H1 (cell line): ENCODE measurements at regions not wholly inside any gene's neighbourhood (a gene's known extent, or its start where the extent isn't known, plus 50 kb on each side); places are given as distances from the start of the nearest gene placed in this dataset.

Source experiments
- CTCF ChIA-PET: fragments of 300-600 bp; sonication (Branson Sonifier 250); formaldehyde crosslinking; loops from one replicate; lab custom pipeline; 2021; ENCODE audit not compliant: partially characterized antibody; lab: Charles Lee
- POLR2A ChIA-PET: fragments of 300-600 bp; sonication (Branson Sonifier 250); formaldehyde crosslinking; loops from one replicate; lab custom pipeline; 2021; ENCODE audit warnings: inconsistent platforms; ENCODE audit not compliant: partially characterized antibody; lab: Charles Lee
- DNase-seq, 2 experiments: peaks; one replicate each; pipeline versions ENCODE4 v3.0.0 to v3.0.0-alpha.2; 2010 to 2022; ENCODE audit warnings: low spot score in 2 of 2, low read depth in 1 of 2, mixed read lengths in 1 of 2
- FAIRE-seq: peaks from 2 replicates; lab custom pipeline; 2011; peaks lifted over from hg19 to GRCh38; lab: Jason Lieb, UNC
- H2AFZ ChIP-seq: 2 replicates; pipeline ENCODE4 v1.8.1; 2012; ENCODE audit warnings: low read length, inconsistent platforms
- H2AK5ac ChIP-seq: 2 replicates; pipeline ENCODE4 v1.6.1; 2013; ENCODE audit warnings: low read depth, low read length
- H2BK120ac ChIP-seq: replicated peaks from 2 replicates; pipeline ENCODE3; 2013; ENCODE audit warnings: low read depth, low read length, inconsistent platforms
- H2BK12ac ChIP-seq: 2 replicates; pipeline ENCODE4 v1.6.1; 2013; ENCODE audit warnings: low read depth, low read length
- H2BK15ac ChIP-seq: 2 replicates; pipeline ENCODE4 v1.6.1; 2013; ENCODE audit warnings: low read length
- H2BK20ac ChIP-seq: 2 replicates; pipeline ENCODE4 v1.6.1; 2013; ENCODE audit warnings: low read length
- H2BK5ac ChIP-seq: 2 replicates; pipeline ENCODE4 v1.6.1; 2013; ENCODE audit warnings: low read depth, low read length
- H3K14ac ChIP-seq: 2 replicates; pipeline ENCODE4 v1.6.1; 2013; ENCODE audit warnings: inconsistent platforms; ENCODE audit not compliant: insufficient read length
- H3K18ac ChIP-seq: 2 replicates; pipeline ENCODE4 v1.6.1; 2013; ENCODE audit warnings: low read length; ENCODE audit errors: extremely low read depth
- H3K23ac ChIP-seq: 2 replicates; pipeline ENCODE4 v1.6.1; 2013; ENCODE audit warnings: inconsistent platforms; ENCODE audit not compliant: insufficient read length
- H3K23me2 ChIP-seq: 2 replicates; pipeline ENCODE4 v1.6.1; 2013; ENCODE audit warnings: low read depth, low read length
- H3K27ac ChIP-seq: 2 replicates; pipeline ENCODE4 v1.6.1; 2011; ENCODE audit warnings: low read depth, low read length, inconsistent platforms
- H3K27me3 ChIP-seq, 4 experiments: replicated peaks in 1 of 4; 1 replicate in 1 of 4; 2 replicates in 3 of 4; pipeline versions ENCODE4 v1.6.1 to v1.8.1; 2011 to 2013; ENCODE audit warnings: low read length in 3 of 4, mild to moderate bottlenecking in 3 of 4, inconsistent platforms in 2 of 4, mixed read lengths in 2 of 4, moderate library complexity in 1 of 4; ENCODE audit not compliant: control insufficient read depth in 3 of 4, insufficient read depth in 3 of 4; ENCODE audit errors: extremely low read depth in 1 of 4
- H3K36me3 ChIP-seq, 4 experiments: 2 replicates each; pipeline versions ENCODE4 v1.6.1 to v1.8.1; 2011 to 2013; ENCODE audit warnings: mild to moderate bottlenecking in 4 of 4, low read length in 3 of 4, moderate library complexity in 2 of 4, control low read depth in 1 of 4, inconsistent platforms in 1 of 4; ENCODE audit not compliant: insufficient read depth in 4 of 4, control insufficient read depth in 2 of 4
- H3K4ac ChIP-seq: replicated peaks from 2 replicates; pipeline ENCODE3; 2013; ENCODE audit warnings: low read length, low read depth, mixed read lengths, inconsistent platforms; ENCODE audit not compliant: insufficient read length
- H3K4me1 ChIP-seq, 4 experiments: replicated peaks in 1 of 4; 1 replicate in 1 of 4; 2 replicates in 3 of 4; pipeline versions ENCODE4 v1.6.1 to v1.8.1; 2011 to 2013; ENCODE audit warnings: low read length in 3 of 4, inconsistent platforms in 2 of 4, mixed read lengths in 1 of 4; ENCODE audit not compliant: insufficient read depth in 4 of 4, control insufficient read depth in 3 of 4
- H3K4me2 ChIP-seq, 2 experiments: 2 replicates each; pipeline versions ENCODE4 v1.6.1 to v1.8.1; 2011 to 2013; ENCODE audit warnings: low read depth in 2 of 2, low read length in 2 of 2, control low read depth in 1 of 2, inconsistent platforms in 1 of 2, mild to moderate bottlenecking in 1 of 2; ENCODE audit not compliant: insufficient read depth in 1 of 2
- H3K4me3 ChIP-seq, 4 experiments: fragments of 200-600, 300-600 bp in 1 of 4; sonication (generic), shearing (Covaris generic), sonication (Bioruptor Twin) in 1 of 4; 2 replicates each; pipeline versions ENCODE4 v1.5.1 to v1.8.1; 2011 to 2016; ENCODE audit warnings: low read length in 4 of 4, low read depth in 3 of 4, control low read depth in 2 of 4, inconsistent platforms in 2 of 4, mild to moderate bottlenecking in 2 of 4, mixed read lengths in 1 of 4, moderate library complexity in 1 of 4; ENCODE audit not compliant: insufficient read depth in 2 of 4; ENCODE audit errors: extremely low read depth in 1 of 4
- H3K56ac ChIP-seq: replicated peaks from 2 replicates; pipeline ENCODE3; 2013; ENCODE audit warnings: low read depth, mild to moderate bottlenecking, mixed read lengths, low read length, inconsistent platforms; ENCODE audit not compliant: insufficient read length
- H3K79me1 ChIP-seq: 2 replicates; pipeline ENCODE4 v1.6.1; 2013; ENCODE audit warnings: low read depth, low read length, control low read depth
- H3K79me2 ChIP-seq, 2 experiments: 2 replicates each; pipeline versions ENCODE4 v1.6.1 to v1.8.1; 2012 to 2013; ENCODE audit warnings: low read length in 2 of 2, mild to moderate bottlenecking in 2 of 2, inconsistent platforms in 1 of 2; ENCODE audit not compliant: insufficient read depth in 2 of 2, control insufficient read depth in 1 of 2
- H3K9ac ChIP-seq, 4 experiments: replicated peaks in 1 of 4; 1 replicate in 1 of 4; 2 replicates in 3 of 4; pipeline versions ENCODE4 v1.6.1 to v1.8.1; 2011 to 2013; ENCODE audit warnings: low read depth in 3 of 4, low read length in 3 of 4, control low read depth in 2 of 4, mild to moderate bottlenecking in 2 of 4, moderate library complexity in 2 of 4, inconsistent platforms in 1 of 4; ENCODE audit errors: extremely low read depth in 1 of 4
- H3K9me3 ChIP-seq, 2 experiments: 2 replicates each; pipeline versions ENCODE4 v1.6.1 to v1.8.1; 2012 to 2013; ENCODE audit warnings: mild to moderate bottlenecking in 2 of 2, moderate library complexity in 2 of 2, control low read depth in 1 of 2, inconsistent platforms in 1 of 2, low read depth in 1 of 2, low read length in 1 of 2, mixed read lengths in 1 of 2; ENCODE audit not compliant: insufficient read depth in 2 of 2
- H4K20me1 ChIP-seq, 2 experiments: replicated peaks in 1 of 2; 2 replicates each; pipeline versions ENCODE3 to v1.8.1; 2011 to 2013; ENCODE audit warnings: inconsistent platforms in 2 of 2, low read length in 2 of 2, mild to moderate bottlenecking in 1 of 2; ENCODE audit not compliant: insufficient read depth in 2 of 2, control insufficient read depth in 1 of 2
- H4K5ac ChIP-seq: 2 replicates; pipeline ENCODE4 v1.6.1; 2013; ENCODE audit warnings: low read length, low read depth, mixed read lengths, inconsistent platforms; ENCODE audit not compliant: insufficient read length
- H4K8ac ChIP-seq: 2 replicates; pipeline ENCODE4 v1.8.0; 2013; ENCODE audit warnings: mild to moderate bottlenecking, moderate library complexity, low read length, inconsistent platforms; ENCODE audit not compliant: insufficient read depth; ENCODE audit errors: extremely low read depth
- H4K91ac ChIP-seq: replicated peaks from 2 replicates; pipeline ENCODE3; 2013; ENCODE audit warnings: low read length, mixed read lengths, inconsistent platforms; ENCODE audit not compliant: insufficient read length
- GTF2F1 ChIP-seq: IDR thresholded peaks from 2 replicates; pipeline ENCODE4 v1.6.1; 2012; ENCODE audit warnings: low read depth, low read length, improper control_type of control experiment, borderline replicate concordance
- SIRT6 ChIP-seq: IDR thresholded peaks from one replicate; pipeline ENCODE4 v1.7.1; 2012; ENCODE audit warnings: low read length, inconsistent platforms
- SP2 ChIP-seq: IDR thresholded peaks from 2 replicates; pipeline ENCODE4 v1.6.1; 2012; ENCODE audit warnings: mild to moderate bottlenecking, low read length, inconsistent platforms
- SP4 ChIP-seq: IDR thresholded peaks from 2 replicates; pipeline ENCODE4 v1.6.1; 2012; ENCODE audit warnings: low read length, inconsistent platforms
- TEAD4 ChIP-seq: IDR thresholded peaks from 2 replicates; pipeline ENCODE4 v1.6.1; 2012; ENCODE audit warnings: low read depth, low read length, inconsistent platforms, mixed read lengths
- ZNF274 ChIP-seq: IDR thresholded peaks from 2 replicates; pipeline ENCODE4 v1.7.0; 2012; ENCODE audit warnings: low read length, borderline replicate concordance; ENCODE audit errors: extremely low read depth
- WGBS, 2 experiments: shearing (Covaris generic) in 1 of 2; methylation state at CpG; one replicate each; pipeline versions ENCODE4 v1.1.6 to v1.1.7; 2013 to 2015; ENCODE audit warnings: low lambda C conversion rate in 2 of 2, mixed read lengths in 2 of 2, inconsistent platforms in 1 of 2, low coverage in 1 of 2, missing lambda C conversion rate in 1 of 2; ENCODE audit not compliant: insufficient replicate concordance in 2 of 2, insufficient coverage in 1 of 2, insufficient read length in 1 of 2; ENCODE audit errors: extremely low coverage in 1 of 2, missing lambda C conversion rate in 1 of 2; 5-methylcytosine and 5-hydroxymethylcytosine counted together

- H4K20me1 ChIP-seq = no peaks in the 10 kb centered on the region
- no peak overlapping the region for H3K4me3 ChIP-seq
- H3K79me1 ChIP-seq = no peaks in the 10 kb centered on the region
- H2BK15ac ChIP-seq = no peak overlapping the region
- no peak overlapping the region for H2AK5ac ChIP-seq
- no peak overlapping the region for H3K23ac ChIP-seq
- no peak overlapping the region for H3K4me2 ChIP-seq
- H3K4me1 ChIP-seq = no peaks in the 10 kb centered on the region
- WGBS, 2 experiments = 90% methylated on average over 1 of the region's 1 CpG; no CpG with 5 or more reads in 1 of the 2 experiments
- H3K9me3 ChIP-seq = no peaks in the 10 kb centered on the region
- H4K91ac ChIP-seq = no peak overlapping the region
- no peak overlapping the region for H3K56ac ChIP-seq
- no peak overlapping the region for H3K4ac ChIP-seq
- H4K8ac ChIP-seq = no peak overlapping the region
- H3K14ac ChIP-seq = no peak overlapping the region
- H2BK20ac ChIP-seq = no peak overlapping the region
- no peak overlapping the region for H3K9ac ChIP-seq
- no peak for TF ChIP-seq GTF2F1
- TF ChIP-seq TEAD4 = no peak
- no peak for TF ChIP-seq SP4
- no peak for TF ChIP-seq SIRT6
- no peak for TF ChIP-seq SP2
- no peak for TF ChIP-seq ZNF274
- no peak for FAIRE-seq
- H3K36me3 ChIP-seq = no peaks in the 10 kb centered on the region
- H2BK12ac ChIP-seq = no peak overlapping the region
- no peak overlapping the region for H2AFZ ChIP-seq
- no peaks in the 10 kb centered on the region for H3K23me2 ChIP-seq
- no peaks in the 10 kb centered on the region for H3K27me3 ChIP-seq
- DNase-seq = no peak
- ChIA-PET CTCF (interaction anchor here (1.0 to 1.8 kb wide), 2 partner anchors 14 to 15 kb away, joined by 3 to 7 read pairs; no protein-coding TSS in a partner anchor), POLR2A (no interaction called here)
- no peak overlapping the region for H3K18ac ChIP-seq
- no peak overlapping the region for H3K27ac ChIP-seq
- H3K79me2 ChIP-seq = no peaks in the 10 kb centered on the region
- no peak overlapping the region for H4K5ac ChIP-seq
- no peak overlapping the region for H2BK120ac ChIP-seq
- H2BK5ac ChIP-seq = no peak overlapping the region
These were observed 958.3 kb downstream of the GALC start for GRCh38 chr14:87034680-87035079.
